H4 (cell line): ENCODE measurements at regions not wholly inside any gene's neighbourhood (a gene's known extent, or its start where the extent isn't known, plus 50 kb on each side); places are given as distances from the start of the nearest gene placed in this dataset.
A peak's percentile ranks its signal among the peaks of the same experiment; 100 is the strongest.

Experiments
- DNase-seq: peaks from one replicate; pipeline ENCODE4 v3.0.0-alpha.2; 2015; ENCODE audit warnings: low spot score

DNA sequence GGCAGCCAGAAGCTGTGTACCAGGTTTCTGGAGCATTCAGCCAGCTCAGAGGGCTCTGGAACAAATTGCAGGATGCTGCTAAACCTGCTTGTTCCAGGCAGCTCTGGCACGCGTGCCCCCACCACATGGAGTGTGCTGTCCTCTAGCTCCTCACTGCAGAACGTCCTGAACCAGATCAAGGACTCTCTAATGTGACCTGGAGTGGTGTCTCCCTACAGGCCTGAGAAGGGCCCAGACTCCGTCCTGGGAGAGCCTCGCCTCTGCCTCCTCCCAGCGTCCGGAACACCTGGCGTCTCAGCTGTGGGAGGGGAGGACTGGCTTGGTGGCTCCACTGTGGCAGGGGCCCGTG lies 115.6 kb upstream of the GPC1 start:
- no peak for DNase-seq

DNA sequence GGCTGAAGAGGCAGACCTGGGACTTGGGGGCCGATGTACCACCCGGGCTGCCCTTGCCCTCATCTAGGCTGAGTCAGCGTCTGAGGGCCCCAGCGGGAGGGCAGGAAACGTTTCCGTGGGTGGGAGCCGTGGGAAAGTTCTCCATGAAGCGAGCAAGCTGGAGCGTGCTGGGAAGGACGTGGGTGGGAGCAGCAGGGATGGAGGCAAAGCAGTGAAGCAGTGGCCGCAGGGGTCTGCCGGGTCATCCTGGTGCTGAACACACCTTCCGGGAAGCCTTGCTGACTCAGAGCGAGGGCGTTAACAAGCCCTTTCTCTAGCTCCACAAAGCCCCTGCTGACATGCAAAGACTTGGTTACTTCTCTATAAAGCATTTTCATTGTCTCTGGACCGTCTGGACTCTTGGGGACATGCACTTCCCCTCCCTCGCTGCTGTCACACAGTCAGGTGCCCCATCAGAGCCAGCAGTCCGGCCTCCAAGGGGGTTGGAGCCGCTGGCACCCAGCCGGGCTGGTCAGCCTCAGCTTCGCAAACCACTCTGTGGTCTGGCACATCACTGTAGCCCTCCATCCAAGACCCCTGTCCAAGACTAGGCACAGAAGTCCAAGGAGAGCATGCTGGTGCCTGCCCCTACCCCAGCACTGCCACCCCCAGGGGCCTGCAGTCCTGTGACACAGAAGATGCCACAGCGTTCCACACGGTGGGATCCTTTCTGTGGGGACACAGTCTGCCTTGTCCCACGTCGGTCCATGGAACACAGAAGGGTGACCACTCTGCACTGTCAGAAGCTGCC lies 115.1 kb upstream of the GPC1 start:
- peak; percentile 63 for DNase-seq

DNA sequence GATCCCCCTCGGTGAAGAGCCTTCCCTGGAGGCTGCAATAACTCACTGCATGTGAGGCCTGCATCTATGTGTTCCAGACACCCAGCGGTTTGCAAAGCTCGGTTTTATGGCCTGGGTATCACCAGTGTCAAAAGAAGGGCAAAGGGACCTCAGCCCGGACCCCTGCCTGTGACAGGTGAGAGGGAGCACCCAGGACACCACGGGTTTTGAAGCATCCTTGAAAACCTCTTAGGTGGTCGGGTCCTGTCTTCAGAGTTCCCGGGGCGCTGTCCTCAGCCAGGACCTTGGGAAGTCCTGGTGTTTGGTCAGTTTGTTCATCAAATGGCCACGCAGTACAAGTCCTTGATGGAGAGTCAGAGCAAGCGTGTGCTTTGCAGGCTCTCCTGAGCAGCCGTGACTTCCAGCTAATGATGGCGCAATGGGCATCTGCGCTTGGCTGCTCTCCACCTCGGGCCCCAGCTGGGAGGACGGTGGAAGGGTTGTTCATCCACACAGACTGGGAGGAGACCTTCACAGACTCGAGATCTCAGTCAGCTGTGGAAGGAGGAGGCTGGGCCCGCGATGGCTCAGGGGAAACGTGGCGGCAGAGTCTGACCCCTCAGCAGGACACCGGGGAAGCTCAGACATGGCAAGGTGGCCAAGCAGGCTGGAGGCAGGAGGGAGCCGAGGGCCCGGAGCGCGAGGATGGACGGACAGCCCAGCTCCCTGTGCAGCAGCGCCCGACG lies 113.1 kb upstream of the GPC1 start:
- DNase-seq = peak; percentile 39

GRCh38 chr2:240322991-240323390 lies 112.5 kb upstream of the GPC1 start:
- no peak for DNase-seq

GRCh38 chr2:240323601-240324291 lies 111.7 kb upstream of the GPC1 start:
- DNase-seq = no peak

GRCh38 chr2:240324312-240325015 lies 111.0 kb upstream of the GPC1 start:
- no peak for DNase-seq

DNA sequence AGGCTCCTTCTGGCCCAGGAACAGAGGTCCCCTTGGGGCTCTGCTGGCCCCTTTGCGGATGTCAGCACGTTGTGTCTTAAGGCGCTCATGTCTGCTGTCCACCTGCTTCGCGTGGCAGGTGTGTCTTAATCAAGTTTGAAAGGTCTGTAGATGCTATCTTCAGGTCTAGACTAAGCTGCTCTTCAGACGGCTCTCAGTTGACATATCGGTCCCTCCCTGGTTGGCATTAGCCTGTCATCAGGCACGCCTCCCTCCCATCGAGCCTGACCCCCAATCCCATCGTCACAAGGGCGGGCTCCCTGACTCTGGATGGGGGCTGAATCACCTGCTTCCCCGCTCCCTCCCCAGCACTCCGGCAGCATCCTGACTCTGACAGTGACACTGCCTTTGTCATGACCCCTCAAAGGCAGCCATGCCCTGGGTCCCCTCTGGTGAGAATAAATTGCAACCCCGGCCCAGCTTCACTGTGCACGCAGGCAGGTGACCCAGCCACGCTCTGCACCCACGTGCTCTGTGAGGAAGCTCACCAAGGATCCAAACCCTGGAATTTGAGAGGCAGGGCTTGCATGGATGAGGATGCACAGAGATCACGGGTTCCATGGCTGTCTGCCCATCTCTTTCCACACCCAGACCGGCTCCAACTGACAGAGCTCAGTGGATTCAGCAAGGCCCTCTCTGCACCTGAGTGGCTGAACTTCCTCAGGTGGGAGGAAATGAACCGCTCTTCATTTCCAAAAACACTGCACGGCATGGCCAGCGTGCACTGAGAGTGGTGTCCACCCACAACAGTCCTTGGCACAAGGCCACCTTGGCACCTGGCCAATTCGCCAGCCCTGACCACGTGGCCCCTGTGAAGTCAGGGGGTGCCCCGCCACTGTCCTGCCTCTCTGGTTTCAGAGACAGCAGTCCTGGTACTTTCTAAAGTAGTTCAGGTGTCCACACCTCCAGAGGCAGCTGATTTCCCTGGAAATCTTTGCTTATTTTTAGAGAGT lies 110.2 kb upstream of the GPC1 start:
- peak; percentile 25 for DNase-seq

DNA sequence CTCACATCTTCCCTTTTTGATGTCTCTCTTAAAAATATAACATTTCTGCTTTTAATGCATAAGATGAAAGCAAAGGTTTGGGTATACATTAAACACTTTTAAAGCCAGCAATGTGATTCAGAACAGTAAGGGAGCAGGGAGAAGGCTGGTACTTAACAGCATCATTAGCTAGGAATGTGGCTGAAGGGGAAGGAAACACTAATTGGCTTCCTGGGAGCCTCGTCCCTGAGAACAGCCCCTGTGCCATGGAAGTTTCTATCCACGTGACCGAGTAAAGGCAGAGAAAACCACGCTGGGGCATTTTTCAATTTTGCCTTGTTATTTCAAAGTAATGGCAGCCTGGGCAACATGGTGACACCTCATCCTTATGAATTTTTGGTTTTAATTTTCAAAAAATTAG lies 109.2 kb upstream of the GPC1 start:
- no peak for DNase-seq

- DNase-seq = no peak
Observed at GRCh38 chr2:240326886-240327285, 108.6 kb upstream of the GPC1 start.

DNA sequence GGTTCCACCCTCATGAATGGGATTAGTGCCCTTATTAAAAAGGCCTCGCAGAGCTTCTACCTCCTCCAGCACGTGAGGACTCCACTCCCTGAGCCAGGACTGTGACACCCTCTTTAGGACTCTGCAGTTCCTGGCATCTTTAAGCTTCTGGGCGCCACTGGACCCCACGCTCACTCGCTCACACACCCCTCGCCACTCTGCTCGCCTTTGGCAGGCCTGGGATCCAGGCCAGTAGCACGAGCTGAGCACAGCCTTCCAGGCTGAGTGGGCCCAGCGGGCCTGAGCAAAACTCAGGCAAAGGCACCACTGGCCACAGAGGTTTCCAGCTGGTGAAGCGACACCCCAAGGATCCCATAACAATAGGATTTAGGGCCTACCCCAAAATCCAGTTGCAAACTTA lies 107.9 kb upstream of the GPC1 start:
- DNase-seq = no peak

DNA sequence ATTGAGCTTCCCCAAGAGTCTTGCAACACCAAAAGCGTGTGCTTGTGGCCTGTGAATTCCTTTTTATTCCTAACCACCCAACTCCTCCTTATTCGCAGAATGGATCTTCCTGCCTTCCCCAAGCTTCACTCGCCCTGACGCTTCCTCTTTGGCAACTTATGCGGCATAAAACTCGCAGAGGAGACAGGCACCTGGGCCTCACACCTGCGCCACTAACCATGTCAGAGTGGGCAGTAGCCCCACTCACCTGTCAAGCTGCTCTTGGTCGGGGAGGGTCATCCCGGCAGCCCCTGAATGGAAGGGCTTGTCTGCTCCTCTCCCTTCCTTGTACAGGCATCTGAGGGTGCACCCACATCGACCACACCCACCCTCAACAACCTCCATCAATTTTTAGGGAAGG lies 106.9 kb upstream of the GPC1 start:
- no peak for DNase-seq

DNA sequence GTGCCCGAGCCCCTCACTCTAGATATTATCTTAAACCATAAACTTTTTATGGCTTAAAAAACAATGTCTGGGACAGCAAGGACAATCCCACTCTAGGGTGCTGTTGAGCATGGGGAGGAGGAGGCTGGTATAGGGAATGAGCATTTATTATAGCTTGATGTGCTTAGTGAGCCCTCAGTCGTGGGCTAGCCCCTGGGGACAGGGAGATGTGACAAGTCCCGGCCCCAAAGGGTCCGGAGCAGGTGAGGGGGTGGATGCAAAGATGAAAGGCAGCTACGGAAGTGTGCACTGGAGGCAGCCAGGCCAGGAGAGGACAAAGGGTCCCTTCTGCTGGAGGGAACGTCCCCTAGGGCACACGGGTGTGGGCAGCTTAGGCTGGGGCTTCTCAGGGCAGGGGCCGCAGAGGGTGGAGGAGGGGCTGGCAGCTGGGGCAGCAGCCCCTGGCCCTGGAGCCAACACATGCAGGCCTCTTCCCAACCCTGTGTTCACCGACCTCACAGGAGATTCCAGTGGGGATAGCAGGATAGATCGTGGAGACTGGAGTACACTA lies 106.3 kb upstream of the GPC1 start:
- no peak for DNase-seq

DNA sequence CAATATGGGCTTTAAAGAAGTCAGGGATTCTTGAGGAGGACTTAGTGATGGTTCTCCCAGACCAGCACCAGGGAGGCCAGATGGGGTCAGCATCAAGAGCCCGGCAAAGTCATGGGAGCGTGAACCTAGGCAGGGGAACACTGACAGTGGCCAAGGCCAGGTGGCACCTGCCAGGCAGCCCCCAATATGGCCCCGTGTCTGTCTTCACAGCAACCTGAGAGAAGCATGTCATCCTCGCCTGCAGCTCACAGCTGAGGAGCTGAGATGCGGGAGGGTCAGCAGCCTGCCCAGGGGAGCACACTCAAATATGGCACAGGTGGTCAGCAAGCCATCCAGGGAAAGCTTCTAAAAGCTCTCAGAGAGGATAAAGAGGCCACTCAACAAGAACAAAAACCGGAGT lies 105.7 kb upstream of the GPC1 start:
- DNase-seq = no peak

DNA sequence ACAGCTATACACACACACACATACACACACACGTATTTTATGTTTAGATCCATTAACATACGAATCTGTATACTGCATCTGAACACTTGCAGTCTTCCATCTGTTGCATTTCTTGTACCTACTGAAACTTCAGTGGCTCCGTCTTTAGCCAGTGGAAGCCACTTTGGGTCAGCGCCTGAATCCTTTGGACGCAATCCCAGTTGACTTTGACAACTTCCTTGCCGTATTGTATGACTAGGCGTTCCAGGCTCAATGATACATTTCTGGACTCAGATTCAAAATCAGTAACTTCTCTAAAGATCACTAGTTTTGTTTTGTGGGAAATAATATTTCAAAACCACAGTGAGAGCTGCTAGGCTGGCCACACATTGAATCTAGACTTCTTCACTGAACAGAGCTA lies 101.5 kb upstream of the GPC1 start:
- no peak for DNase-seq

DNA sequence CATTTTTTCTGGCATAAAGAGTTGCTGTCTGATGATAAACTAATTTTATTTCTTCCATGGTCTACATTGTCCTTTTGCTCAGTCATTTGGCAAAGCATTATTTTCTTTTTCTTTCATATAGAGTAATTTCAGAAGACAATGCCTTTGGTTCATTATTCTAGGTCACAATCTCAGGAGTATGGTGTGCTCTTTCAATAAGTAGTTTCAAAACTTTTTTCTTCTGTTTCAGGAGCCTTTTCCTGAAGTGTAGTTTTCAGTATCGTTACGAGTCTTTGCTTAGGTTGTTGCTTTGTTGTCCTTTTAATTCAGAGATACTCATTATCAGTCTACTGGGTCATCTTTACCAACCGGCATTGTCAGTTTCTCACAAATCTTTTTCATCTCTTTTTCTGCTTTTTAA lies 100.4 kb upstream of the GPC1 start:
- DNase-seq = no peak

DNA sequence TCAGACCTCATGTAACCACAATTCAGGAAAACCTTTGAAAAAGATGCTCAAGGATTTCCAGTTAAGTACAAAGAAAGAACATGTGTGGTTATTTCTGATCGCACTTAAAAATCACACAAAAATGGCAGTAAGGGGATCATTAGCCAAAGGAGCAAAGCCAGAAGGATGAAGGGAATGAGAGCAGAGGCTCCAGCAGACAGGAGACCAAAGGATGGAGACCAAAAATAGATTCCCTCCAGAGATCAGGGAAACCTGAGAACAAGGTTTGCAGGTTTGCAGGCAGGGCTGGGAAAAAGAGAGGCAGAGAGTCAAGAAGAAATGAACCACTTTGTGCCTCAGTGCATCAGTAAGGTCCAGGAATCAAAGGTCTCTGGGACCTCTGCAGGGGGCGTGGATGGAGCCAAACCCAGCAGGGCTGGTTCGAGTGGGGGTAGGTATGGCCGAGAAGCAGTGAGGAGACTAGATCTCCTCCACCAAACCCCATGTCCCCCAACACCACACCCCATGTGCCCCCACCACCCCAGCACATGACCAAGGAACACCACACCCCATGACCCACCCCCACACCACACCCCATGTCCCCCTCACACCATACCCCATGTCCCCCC lies 98.5 kb upstream of the GPC1 start:
- no peak for DNase-seq

DNA sequence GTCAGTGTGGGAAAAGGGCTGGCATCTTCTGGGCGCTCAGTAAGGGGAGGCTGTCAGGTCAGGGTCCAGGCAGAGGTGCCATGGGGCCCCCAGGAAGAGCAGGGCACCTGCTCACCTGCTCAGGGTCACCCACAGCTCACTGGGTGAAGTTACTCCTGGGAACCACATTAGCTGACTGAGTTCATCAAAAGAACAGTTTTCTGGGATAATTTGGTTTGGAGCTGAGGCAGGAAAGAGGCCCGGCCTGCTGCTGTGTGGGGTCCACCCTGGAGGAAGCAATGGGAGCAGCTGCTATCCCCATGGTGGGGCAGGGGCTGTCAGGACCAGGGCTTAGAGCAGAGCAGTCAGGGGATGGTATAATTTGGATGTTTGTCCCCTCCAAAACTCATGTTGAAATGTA lies 97.2 kb upstream of the GPC1 start:
- no peak for DNase-seq

GRCh38 chr2:240339411-240340360 lies 95.8 kb upstream of the GPC1 start:
- DNase-seq = no peak

GRCh38 chr2:240340361-240340761 lies 95.1 kb upstream of the GPC1 start:
- DNase-seq = no peak
